ENCODE measurements at regions not wholly inside any gene's neighbourhood (a gene's known extent, or its start where the extent isn't known, plus 50 kb on each side); places are given as distances from the start of the nearest gene placed in this dataset.

- TF ChIP-seq CTCF (IDR thresholded peaks at IDR 0.05; ENCODE audit: extremely low read depth in 1 of 2, insufficient read depth in 1 of 2, low read depth in 1 of 2, low read length in 2 of 2): no peak
- TF ChIP-seq POLR2AphosphoS5 (IDR thresholded peaks at IDR 0.05; ENCODE audit: insufficient read depth, low read depth, low read length): no peak
- TF ChIP-seq MAX (IDR thresholded peaks at IDR 0.05; ENCODE audit: insufficient read depth, insufficient read length): no peak
- no peak for TF ChIP-seq EZH2 (IDR thresholded peaks at IDR 0.05; ENCODE audit: borderline replicate concordance, low read depth, low read length, severe bottlenecking)
- TF ChIP-seq POLR2A (IDR thresholded peaks at IDR 0.05; ENCODE audit: low read depth, low read length): no peak
- no peak for TF ChIP-seq JUN (IDR thresholded peaks at IDR 0.05; ENCODE audit: borderline replicate concordance, insufficient read depth, insufficient read length, low read depth)
- TF ChIP-seq FOS (IDR thresholded peaks at IDR 0.05; ENCODE audit: borderline replicate concordance, insufficient read depth, low read length): no peak
- no peak for TF ChIP-seq MYC (IDR thresholded peaks at IDR 0.05; ENCODE audit: low read depth, low read length)
- TF ChIP-seq GATA2 (IDR thresholded peaks at IDR 0.05; ENCODE audit: insufficient read depth, insufficient read length, low read depth, low read length): no peak
Measured at GRCh38 chr11:91078221-91078620, 855.4 kb upstream of the CHORDC1 start.

Measured in endothelial cell of umbilical vein (primary cell).